OCI-LY7 (cell line): ENCODE measurements at regions not wholly inside any gene's neighbourhood (a gene's known extent, or its start where the extent isn't known, plus 50 kb on each side); places are given as distances from the start of the nearest gene placed in this dataset.

ENCODE experiments used
- BruUV-seq: library from RNA; stranded (reverse); fragments of 400-500 nt; replicated peaks from 2 replicates; lab custom pipeline; 2021; lab: Mats Ljungman, UMichigan
- CTCF ChIA-PET: fragments of 300-600 bp; sonication (Branson Sonifier 250); formaldehyde crosslinking; loops from one replicate; lab custom pipeline; 2022; ENCODE audit warnings: antibody characterized with exemption; ENCODE audit not compliant: unreplicated experiment; lab: Charles Lee
- POLR2A ChIA-PET: fragments of 300-600 bp; sonication (Branson Sonifier 250); formaldehyde crosslinking; loops from one replicate; lab custom pipeline; 2022; ENCODE audit warnings: antibody characterized with exemption; lab: Charles Lee
- DNase-seq: peaks from one replicate; pipeline ENCODE4 v3.0.0-alpha.2; 2015; ENCODE audit warnings: low spot score
- H2AFZ ChIP-seq: fragments of 200-600 bp; sonication (generic), shearing (Covaris generic); 2 replicates; pipeline ENCODE4 v1.6.1; 2014; ENCODE audit warnings: mild to moderate bottlenecking, antibody characterized with exemption, low read length, moderate library complexity
- H3K27ac ChIP-seq: fragments of 200-600 bp; sonication (generic); 2 replicates; pipeline ENCODE4 v1.5.1; 2014; ENCODE audit warnings: mixed run types, low read depth, mild to moderate bottlenecking, moderate library complexity, low read length, inconsistent platforms; ENCODE audit not compliant: poor library complexity, severe bottlenecking
- H3K36me3 ChIP-seq: fragments of 200-600 bp; sonication (generic); 2 replicates; pipeline ENCODE4 v1.6.1; 2014; ENCODE audit warnings: mild to moderate bottlenecking, antibody characterized with exemption, low read length, moderate library complexity, mixed read lengths; ENCODE audit not compliant: insufficient read depth
- H3K4me1 ChIP-seq: fragments of 200-600 bp; sonication (generic); 2 replicates; pipeline ENCODE4 v1.5.1; 2014; ENCODE audit warnings: mild to moderate bottlenecking, low read length; ENCODE audit not compliant: insufficient read depth, poor library complexity, severe bottlenecking
- H3K4me2 ChIP-seq: fragments of 200-600 bp; sonication (generic); 2 replicates; pipeline ENCODE4 v1.6.1; 2014; ENCODE audit warnings: mild to moderate bottlenecking, low read length
- H3K4me3 ChIP-seq: fragments of 200-600 bp; sonication (generic); 2 replicates; pipeline ENCODE4 v1.5.1; 2014; ENCODE audit warnings: mild to moderate bottlenecking, low read depth, low read length; ENCODE audit not compliant: poor library complexity, severe bottlenecking
- H3K79me2 ChIP-seq: fragments of 200-600 bp; sonication (generic); 2 replicates; pipeline ENCODE4 v1.6.1; 2016; ENCODE audit warnings: low read depth, mild to moderate bottlenecking, low read length, moderate library complexity, mixed read lengths; ENCODE audit not compliant: insufficient read depth
- H3K9me2 ChIP-seq: fragments of 200-600 bp; sonication (generic); 2 replicates; pipeline ENCODE4 v1.6.1; 2016; ENCODE audit warnings: mild to moderate bottlenecking, low read length, mixed read lengths; ENCODE audit not compliant: insufficient read depth
- H3K9me3 ChIP-seq: fragments of 200-600 bp; sonication (generic); 2 replicates; pipeline ENCODE4 v1.6.1; 2014; ENCODE audit warnings: mild to moderate bottlenecking, mixed run types, low read length, mixed read lengths
- H4K20me1 ChIP-seq: fragments of 200-600 bp; sonication (generic); 2 replicates; pipeline ENCODE4 v1.6.1; 2014; ENCODE audit warnings: mild to moderate bottlenecking, antibody characterized with exemption, low read length, moderate library complexity, mixed read lengths; ENCODE audit not compliant: insufficient read depth
- EZH2phosphoT487 ChIP-seq: fragments of 200-600 bp; sonication (generic); IDR thresholded peaks from 2 replicates; pipeline ENCODE4 v1.6.1; 2018; ENCODE audit warnings: low read depth, borderline replicate concordance, mild to moderate bottlenecking, mixed run types, antibody characterized with exemption, low read length, moderate library complexity, mixed read lengths
- intact Hi-C: fragments of 100-400 bp; cut with micrococcal nuclease; formaldehyde crosslinking; loops from one replicate; pipeline ENCODE4 v1.10.0; 2022; ENCODE audit not compliant: unreplicated experiment
- TF ChIP-seq, protein P1 (sequence below): fragments of 200-600 bp; sonication (generic); conservative IDR thresholded peaks from 2 replicates; pipeline ENCODE4 v1.5.1; 2014; ENCODE audit warnings: mild to moderate bottlenecking, antibody characterized with exemption, low read length, moderate library complexity, mixed read lengths

DNA sequence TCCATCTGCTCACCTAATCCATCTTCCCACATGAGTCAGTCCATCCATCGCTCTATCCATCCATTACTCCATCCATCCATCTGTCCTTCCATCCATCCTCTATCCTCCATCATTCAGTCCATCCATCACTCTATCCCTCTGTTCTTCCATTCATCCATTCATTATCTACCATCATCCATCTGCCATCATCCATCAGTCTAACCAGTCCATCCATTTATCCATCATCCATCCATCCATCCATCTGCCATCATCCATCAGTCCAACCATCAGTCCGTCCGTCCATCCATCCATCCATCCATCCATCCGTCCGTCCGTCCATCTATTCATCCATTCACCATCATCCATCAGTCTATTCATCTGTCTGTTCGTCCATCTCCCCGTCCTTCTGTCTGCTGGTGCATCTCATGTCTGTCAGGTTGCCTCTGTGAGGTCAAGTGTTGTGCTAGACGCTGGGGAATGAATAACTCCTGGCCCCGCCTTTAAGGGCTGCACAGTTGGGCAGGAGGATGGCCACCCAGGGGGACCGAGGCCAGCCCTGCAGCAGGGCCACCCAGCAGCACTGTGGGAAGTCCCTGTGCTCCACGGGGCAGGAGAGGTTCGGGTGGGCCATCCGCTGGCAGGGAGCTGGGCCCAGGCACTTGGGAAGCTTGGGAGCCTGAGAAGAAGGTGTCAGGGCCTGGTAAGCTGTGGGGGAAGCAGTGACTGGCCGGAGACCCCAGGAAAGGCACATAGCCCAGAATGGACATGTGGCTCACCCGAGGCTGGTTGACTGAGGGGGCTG lies 137.1 kb downstream of the CTTN start:
- TF ChIP-seq, protein P1, sequence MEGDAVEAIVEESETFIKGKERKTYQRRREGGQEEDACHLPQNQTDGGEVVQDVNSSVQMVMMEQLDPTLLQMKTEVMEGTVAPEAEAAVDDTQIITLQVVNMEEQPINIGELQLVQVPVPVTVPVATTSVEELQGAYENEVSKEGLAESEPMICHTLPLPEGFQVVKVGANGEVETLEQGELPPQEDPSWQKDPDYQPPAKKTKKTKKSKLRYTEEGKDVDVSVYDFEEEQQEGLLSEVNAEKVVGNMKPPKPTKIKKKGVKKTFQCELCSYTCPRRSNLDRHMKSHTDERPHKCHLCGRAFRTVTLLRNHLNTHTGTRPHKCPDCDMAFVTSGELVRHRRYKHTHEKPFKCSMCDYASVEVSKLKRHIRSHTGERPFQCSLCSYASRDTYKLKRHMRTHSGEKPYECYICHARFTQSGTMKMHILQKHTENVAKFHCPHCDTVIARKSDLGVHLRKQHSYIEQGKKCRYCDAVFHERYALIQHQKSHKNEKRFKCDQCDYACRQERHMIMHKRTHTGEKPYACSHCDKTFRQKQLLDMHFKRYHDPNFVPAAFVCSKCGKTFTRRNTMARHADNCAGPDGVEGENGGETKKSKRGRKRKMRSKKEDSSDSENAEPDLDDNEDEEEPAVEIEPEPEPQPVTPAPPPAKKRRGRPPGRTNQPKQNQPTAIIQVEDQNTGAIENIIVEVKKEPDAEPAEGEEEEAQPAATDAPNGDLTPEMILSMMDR = no peak
- TF ChIP-seq EZH2phosphoT487 = no peak
- no TSS peak for BruUV-seq
- POLR2A ChIA-PET = no interaction called here
- intact Hi-C loops = no loop called here
- no peaks in the 10 kb centered on the region for H3K36me3 ChIP-seq
- no peaks in the 10 kb centered on the region for H4K20me1 ChIP-seq
- H3K9me3 ChIP-seq = no peaks in the 10 kb centered on the region
- CTCF ChIA-PET = no interaction called here
- H3K4me3 ChIP-seq = no peak overlapping the region
- no peak overlapping the region for H3K27ac ChIP-seq
- no peak overlapping the region for H3K4me2 ChIP-seq
- H3K79me2 ChIP-seq = no peaks in the 10 kb centered on the region
- no peaks in the 10 kb centered on the region for H3K9me2 ChIP-seq
- no peaks in the 10 kb centered on the region for H3K4me1 ChIP-seq
- no peak for DNase-seq
- no peak overlapping the region for H2AFZ ChIP-seq

DNA sequence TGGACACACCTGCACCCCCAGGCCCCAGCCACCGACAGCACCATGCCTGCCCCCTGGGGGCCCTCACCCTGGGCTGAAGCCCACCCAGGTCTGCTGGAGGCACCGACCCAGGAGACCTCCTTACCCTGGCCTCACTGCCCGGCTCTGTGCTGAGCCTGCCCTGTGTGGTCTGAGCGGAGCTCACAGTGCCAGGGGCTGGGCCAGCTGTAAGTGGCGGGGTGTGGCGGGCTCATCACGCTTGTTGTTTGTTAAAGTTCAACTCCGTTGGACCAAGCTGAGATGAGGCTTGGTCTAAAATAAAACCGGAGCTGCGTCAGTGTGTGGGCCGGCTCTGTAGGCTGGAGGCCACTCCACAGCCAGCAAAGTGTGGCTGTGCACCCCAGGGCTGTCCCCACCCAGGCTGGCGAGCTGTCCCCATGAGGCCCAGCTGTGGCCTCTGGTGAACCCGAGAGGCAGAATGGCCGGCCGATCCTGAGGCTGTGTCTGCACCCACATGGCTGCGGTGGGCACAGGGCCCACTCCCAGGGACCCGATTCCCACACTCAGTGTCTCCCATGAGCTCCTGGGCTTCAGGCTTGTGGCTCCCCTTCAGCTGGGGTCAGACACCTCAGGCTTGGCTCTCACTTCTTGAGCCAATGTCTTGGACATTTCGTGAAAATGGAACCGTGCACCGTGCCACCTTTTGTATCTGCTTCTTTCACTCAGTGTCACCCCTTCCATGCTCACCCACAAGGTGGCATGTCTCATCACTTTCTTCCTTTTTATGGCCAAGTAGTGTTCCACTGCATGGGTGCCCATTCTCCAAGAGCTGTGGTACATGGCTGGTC lies 137.9 kb downstream of the CTTN start:
- TF ChIP-seq, protein P1 = no peak
- no peak for TF ChIP-seq EZH2phosphoT487
- Histone ChIP-seq H3K79me2 (no peaks in the 10 kb centered on the region), H3K9me3 (no peaks in the 10 kb centered on the region), H4K20me1 (no peaks in the 10 kb centered on the region), H3K9me2 (no peaks in the 10 kb centered on the region), H3K27ac (no peak overlapping the region), H2AFZ (no peak overlapping the region), H3K36me3 (no peaks in the 10 kb centered on the region), H3K4me2 (no peak overlapping the region), H3K4me3 (no peak overlapping the region), H3K4me1 (no peaks in the 10 kb centered on the region)
- intact Hi-C loops = no loop called here
- CTCF ChIA-PET = no interaction called here
- POLR2A ChIA-PET = no interaction called here
- no peak for DNase-seq
- BruUV-seq = no TSS peak
